Activated CD4-positive, alpha-beta T cell treated with anti-CD3 and anti-CD28 coated beads, Interleukin-2, Interleukin-6, amounts not matched to agents 100 ng/mL and 50 ng/mL, durations not matched to agents 16 hours and 8 hours (primary cell): ENCODE measurements at regions not wholly inside any gene's neighbourhood (a gene's known extent, or its start where the extent isn't known, plus 50 kb on each side); places are given as distances from the start of the nearest gene placed in this dataset.
"Not testable (repeated sequence)": the region's sequence is repeated elsewhere in the genome, so short reads cannot be mapped to it uniquely, and the experiment has no call there.

ENCODE experiments used
- DNase-seq: peaks from one replicate; pipeline ENCODE4 v3.0.0-alpha.2; 2020

- DNase-seq, result no peak
These were observed 718.7 kb upstream of the SGO1 start for GRCh38 chr3:20904671-20905070.

GRCh38 chr3:20898962-20899361, 713.0 kb upstream of the SGO1 start:
- DNase-seq, result no peak

- DNase-seq, result no peak
These were observed 704.1 kb upstream of the SGO1 start for GRCh38 chr3:20890111-20890519.

- no peak for DNase-seq
These were observed 692.7 kb upstream of the SGO1 start for GRCh38 chr3:20878691-20879090.

GRCh38 chr3:20873235-20873634, 687.2 kb upstream of the SGO1 start:
- DNase-seq, result no peak

GRCh38 chr3:20870106-20870899, 684.3 kb upstream of the SGO1 start:
- no peak for DNase-seq

GRCh38 chr3:20865803-20866202, 679.8 kb upstream of the SGO1 start:
- no peak for DNase-seq

- no peak for DNase-seq
These were observed 675.4 kb upstream of the SGO1 start for GRCh38 chr3:20861454-20861853.

- no peak for DNase-seq
These were observed 671.6 kb upstream of the SGO1 start for GRCh38 chr3:20857636-20858035.

GRCh38 chr3:20853890-20854289, 667.9 kb upstream of the SGO1 start:
- no peak for DNase-seq

- no peak for DNase-seq
These were observed 666.7 kb upstream of the SGO1 start for GRCh38 chr3:20852712-20853111.

- DNase-seq, result no peak
These were observed 664.0 kb upstream of the SGO1 start for GRCh38 chr3:20849975-20850374.

- no peak for DNase-seq
These were observed 660.8 kb upstream of the SGO1 start for GRCh38 chr3:20846832-20847231.

- no peak for DNase-seq
These were observed 660.1 kb upstream of the SGO1 start for GRCh38 chr3:20846066-20846465.

GRCh38 chr3:20844851-20845250, 658.8 kb upstream of the SGO1 start:
- no peak for DNase-seq

GRCh38 chr3:20842594-20843436, 656.8 kb upstream of the SGO1 start:
- no peak for DNase-seq

GRCh38 chr3:20842002-20842401, 656.0 kb upstream of the SGO1 start:
- DNase-seq, result no peak

GRCh38 chr3:20837676-20838302, 651.8 kb upstream of the SGO1 start:
- DNase-seq, result no peak

GRCh38 chr3:20836801-20837200, 650.8 kb upstream of the SGO1 start:
- no peak for DNase-seq

GRCh38 chr3:20832963-20833362, 647.0 kb upstream of the SGO1 start:
- DNase-seq, result no peak

GRCh38 chr3:20822251-20822650, 636.2 kb upstream of the SGO1 start:
- no peak for DNase-seq

GRCh38 chr3:20820872-20821271, 634.9 kb upstream of the SGO1 start:
- DNase-seq, result not testable (repeated sequence)

- no peak for DNase-seq
These were observed 625.6 kb upstream of the SGO1 start for GRCh38 chr3:20811631-20812030.

GRCh38 chr3:20811006-20811405, 625.0 kb upstream of the SGO1 start:
- no peak for DNase-seq
